ENCODE measurements at regions not wholly inside any gene's neighbourhood (a gene's known extent, or its start where the extent isn't known, plus 50 kb on each side); places are given as distances from the start of the nearest gene placed in this dataset.
"Not testable (repeated sequence)": the region's sequence is repeated elsewhere in the genome, so short reads cannot be mapped to it uniquely, and the experiment has no call there.

- H4K91ac ChIP-seq (replicated peaks; ENCODE audit: insufficient read length, low read length); H3K27me3 ChIP-seq (replicated peaks in 1 of 4; ENCODE audit: control insufficient read depth in 3 of 4, extremely low read depth in 1 of 4, insufficient read depth in 3 of 4, low read length in 3 of 4); H3K27ac ChIP-seq (ENCODE audit: low read depth, low read length); CTCF ChIA-PET (ENCODE audit: partially characterized antibody); H3K4me1 ChIP-seq (replicated peaks in 1 of 4; ENCODE audit: control insufficient read depth in 3 of 4, insufficient read depth in 4 of 4, low read length in 3 of 4); H3K14ac ChIP-seq (ENCODE audit: insufficient read length); H3K18ac ChIP-seq (ENCODE audit: extremely low read depth, low read length); H3K4ac ChIP-seq (replicated peaks; ENCODE audit: insufficient read length, low read depth, low read length); H3K23me2 ChIP-seq (ENCODE audit: low read depth, low read length); H3K79me2 ChIP-seq (ENCODE audit: control insufficient read depth in 1 of 2, insufficient read depth in 2 of 2, low read length in 2 of 2); H3K36me3 ChIP-seq (ENCODE audit: control insufficient read depth in 2 of 4, insufficient read depth in 4 of 4, low read length in 3 of 4); H2BK15ac ChIP-seq (ENCODE audit: low read length); H4K20me1 ChIP-seq (replicated peaks in 1 of 2; ENCODE audit: control insufficient read depth in 1 of 2, insufficient read depth in 2 of 2, low read length in 2 of 2); H3K9me3 ChIP-seq (ENCODE audit: insufficient read depth in 2 of 2, low read depth in 1 of 2, low read length in 1 of 2); H2AK5ac ChIP-seq (ENCODE audit: low read depth, low read length); H3K9ac ChIP-seq (replicated peaks in 1 of 4; ENCODE audit: extremely low read depth in 1 of 4, low read depth in 3 of 4, low read length in 3 of 4); H3K4me2 ChIP-seq (ENCODE audit: insufficient read depth in 1 of 2, low read depth in 2 of 2, low read length in 2 of 2); H2BK120ac ChIP-seq (replicated peaks; ENCODE audit: low read depth, low read length); H2BK20ac ChIP-seq (ENCODE audit: low read length); POLR2A ChIA-PET (ENCODE audit: partially characterized antibody); H3K4me3 ChIP-seq (ENCODE audit: extremely low read depth in 1 of 4, insufficient read depth in 2 of 4, low read depth in 3 of 4, low read length in 4 of 4); H3K56ac ChIP-seq (replicated peaks; ENCODE audit: insufficient read length, low read depth, low read length); H4K5ac ChIP-seq (ENCODE audit: insufficient read length, low read depth, low read length); H2BK5ac ChIP-seq (ENCODE audit: low read depth, low read length); FAIRE-seq; H3K79me1 ChIP-seq (ENCODE audit: low read depth, low read length); H3K23ac ChIP-seq (ENCODE audit: insufficient read length); DNase-seq (ENCODE audit: low read depth in 1 of 2, low spot score in 2 of 2); H2BK12ac ChIP-seq (ENCODE audit: low read depth, low read length); H4K8ac ChIP-seq (ENCODE audit: extremely low read depth, insufficient read depth, low read length); H2AFZ ChIP-seq (ENCODE audit: low read length): not testable (repeated sequence)
- 94% methylated on average over 3 of the region's 3 CpGs; no CpG with 5 or more reads in 1 of the 2 experiments for WGBS, 2 experiments (ENCODE audit: extremely low coverage in 1 of 2, insufficient coverage in 1 of 2, insufficient read length in 1 of 2, insufficient replicate concordance in 2 of 2, low coverage in 1 of 2, low lambda C conversion rate in 2 of 2, missing lambda C conversion rate in 1 of 2)
Measured at GRCh38 chr9:62880971-62881370, 1691.1 kb downstream of the SPATA31A7 start.

GRCh38 chr9:62881811-62882210 is 1692.0 kb downstream of the SPATA31A7 start:
- H2BK120ac ChIP-seq (replicated peaks; ENCODE audit: low read depth, low read length); H4K8ac ChIP-seq (ENCODE audit: extremely low read depth, insufficient read depth, low read length); CTCF ChIA-PET (ENCODE audit: partially characterized antibody); H2BK15ac ChIP-seq (ENCODE audit: low read length); H3K18ac ChIP-seq (ENCODE audit: extremely low read depth, low read length); H2BK12ac ChIP-seq (ENCODE audit: low read depth, low read length); H2BK20ac ChIP-seq (ENCODE audit: low read length); H4K91ac ChIP-seq (replicated peaks; ENCODE audit: insufficient read length, low read length); DNase-seq (ENCODE audit: low read depth in 1 of 2, low spot score in 2 of 2); H4K5ac ChIP-seq (ENCODE audit: insufficient read length, low read depth, low read length); H3K4ac ChIP-seq (replicated peaks; ENCODE audit: insufficient read length, low read depth, low read length); H2AFZ ChIP-seq (ENCODE audit: low read length); H3K79me1 ChIP-seq (ENCODE audit: low read depth, low read length); H3K4me3 ChIP-seq (ENCODE audit: extremely low read depth in 1 of 4, insufficient read depth in 2 of 4, low read depth in 3 of 4, low read length in 4 of 4); H3K36me3 ChIP-seq (ENCODE audit: control insufficient read depth in 2 of 4, insufficient read depth in 4 of 4, low read length in 3 of 4); H2BK5ac ChIP-seq (ENCODE audit: low read depth, low read length); POLR2A ChIA-PET (ENCODE audit: partially characterized antibody); FAIRE-seq; H2AK5ac ChIP-seq (ENCODE audit: low read depth, low read length); H3K27me3 ChIP-seq (replicated peaks in 1 of 4; ENCODE audit: control insufficient read depth in 3 of 4, extremely low read depth in 1 of 4, insufficient read depth in 3 of 4, low read length in 3 of 4); H3K23ac ChIP-seq (ENCODE audit: insufficient read length); H3K4me2 ChIP-seq (ENCODE audit: insufficient read depth in 1 of 2, low read depth in 2 of 2, low read length in 2 of 2); H3K9me3 ChIP-seq (ENCODE audit: insufficient read depth in 2 of 2, low read depth in 1 of 2, low read length in 1 of 2); H3K4me1 ChIP-seq (replicated peaks in 1 of 4; ENCODE audit: control insufficient read depth in 3 of 4, insufficient read depth in 4 of 4, low read length in 3 of 4); H4K20me1 ChIP-seq (replicated peaks in 1 of 2; ENCODE audit: control insufficient read depth in 1 of 2, insufficient read depth in 2 of 2, low read length in 2 of 2); H3K56ac ChIP-seq (replicated peaks; ENCODE audit: insufficient read length, low read depth, low read length); H3K23me2 ChIP-seq (ENCODE audit: low read depth, low read length); H3K79me2 ChIP-seq (ENCODE audit: control insufficient read depth in 1 of 2, insufficient read depth in 2 of 2, low read length in 2 of 2); H3K9ac ChIP-seq (replicated peaks in 1 of 4; ENCODE audit: extremely low read depth in 1 of 4, low read depth in 3 of 4, low read length in 3 of 4); H3K27ac ChIP-seq (ENCODE audit: low read depth, low read length); H3K14ac ChIP-seq (ENCODE audit: insufficient read length): not testable (repeated sequence)
- WGBS, 2 experiments (ENCODE audit: extremely low coverage in 1 of 2, insufficient coverage in 1 of 2, insufficient read length in 1 of 2, insufficient replicate concordance in 2 of 2, low coverage in 1 of 2, low lambda C conversion rate in 2 of 2, missing lambda C conversion rate in 1 of 2) = 86% methylated on average over 8 of the region's 8 CpGs; no CpG with 5 or more reads in 1 of the 2 experiments
